ENCODE measurements at regions not wholly inside any gene's neighbourhood (a gene's known extent, or its start where the extent isn't known, plus 50 kb on each side); places are given as distances from the start of the nearest gene placed in this dataset.

GRCh38 chr2:173802518-173802917 is 162.7 kb downstream of the SP3 start:
- peaks cover 0 to 2% (median 0%) of the 10 kb centered on the region in 6 donors for H3K9me3 Mint-ChIP-seq
- H3K4me1 Mint-ChIP-seq: no peaks in the 10 kb centered on the region
- no peak overlapping the region for H3K27ac Mint-ChIP-seq
- no peak for DNase-seq
- peaks cover 0 to 4% (median 2%) of the 10 kb centered on the region in 3 donors for H3K27me3 Mint-ChIP-seq (ENCODE audit: low read depth in 3 of 3)
- no peaks in the 10 kb centered on the region for H3K36me3 Mint-ChIP-seq
- H3K4me3 Mint-ChIP-seq: no peak overlapping the region

- Mint-ChIP-seq H3K4me1 (no peaks in the 10 kb centered on the region), H3K9me3 (peaks cover 0 to 2% (median 0%) of the 10 kb centered on the region in 6 donors), H3K27me3 (ENCODE audit: low read depth in 3 of 3) (peaks cover 2 to 4% (median 2%) of the 10 kb centered on the region in 3 donors), H3K27ac (no peak overlapping the region), H3K4me3 (no peak overlapping the region), H3K36me3 (no peaks in the 10 kb centered on the region)
- DNase-seq: no peak
Observed at GRCh38 chr2:173803449-173803848, 161.7 kb downstream of the SP3 start.

- no peak overlapping the region for H3K4me3 Mint-ChIP-seq
- H3K27me3 Mint-ChIP-seq (ENCODE audit: low read depth in 3 of 3): peaks cover 2 to 8% (median 5%) of the 10 kb centered on the region in 3 donors
- DNase-seq: no peak
- no peak overlapping the region for H3K27ac Mint-ChIP-seq
- H3K36me3 Mint-ChIP-seq: no peaks in the 10 kb centered on the region
- no peaks in the 10 kb centered on the region for H3K4me1 Mint-ChIP-seq
- H3K9me3 Mint-ChIP-seq: peaks cover 0 to 2% (median 0%) of the 10 kb centered on the region in 6 donors
Observed at GRCh38 chr2:173806761-173807160, 158.4 kb downstream of the SP3 start.

GRCh38 chr2:173808718-173809117 is 156.5 kb downstream of the SP3 start:
- H3K27me3 Mint-ChIP-seq (ENCODE audit: low read depth in 3 of 3): peaks cover 0 to 8% (median 8%) of the 10 kb centered on the region in 3 donors
- peaks cover 0 to 2% (median 0%) of the 10 kb centered on the region in 6 donors for H3K9me3 Mint-ChIP-seq
- H3K4me3 Mint-ChIP-seq: no peak overlapping the region
- no peaks in the 10 kb centered on the region for H3K4me1 Mint-ChIP-seq
- DNase-seq: no peak
- no peak overlapping the region for H3K27ac Mint-ChIP-seq
- H3K36me3 Mint-ChIP-seq: no peaks in the 10 kb centered on the region

- Mint-ChIP-seq H3K4me1 (no peaks in the 10 kb centered on the region), H3K27me3 (ENCODE audit: low read depth in 3 of 3) (peaks cover 6 to 10% (median 6%) of the 10 kb centered on the region in 3 donors), H3K4me3 (no peak overlapping the region), H3K36me3 (no peaks in the 10 kb centered on the region), H3K9me3 (no peaks in the 10 kb centered on the region), H3K27ac (no peak overlapping the region)
- DNase-seq: no peak
Observed at GRCh38 chr2:173812321-173812720, 152.9 kb downstream of the SP3 start.

- H3K4me3 Mint-ChIP-seq: no peak overlapping the region
- no peak overlapping the region for H3K27ac Mint-ChIP-seq
- no peaks in the 10 kb centered on the region for H3K4me1 Mint-ChIP-seq
Observed at GRCh38 chr2:173814306-173814705, 150.9 kb downstream of the SP3 start.

GRCh38 chr2:173815772-173816171 is 149.4 kb downstream of the SP3 start:
- H3K4me3 Mint-ChIP-seq: no peak overlapping the region
- no peaks in the 10 kb centered on the region for H3K36me3 Mint-ChIP-seq
- DNase-seq: no peak
- no peaks in the 10 kb centered on the region for H3K9me3 Mint-ChIP-seq
- H3K4me1 Mint-ChIP-seq: no peaks in the 10 kb centered on the region
- H3K27ac Mint-ChIP-seq: no peak overlapping the region
- peaks cover 2 to 7% (median 6%) of the 10 kb centered on the region in 3 donors for H3K27me3 Mint-ChIP-seq (ENCODE audit: low read depth in 3 of 3)

More at GRCh38 chr2:173814306-173814705, 150.9 kb downstream of the SP3 start:
- no peak for DNase-seq
- H3K9me3 Mint-ChIP-seq: no peaks in the 10 kb centered on the region
- no peaks in the 10 kb centered on the region for H3K36me3 Mint-ChIP-seq
- peaks cover 4 to 7% (median 6%) of the 10 kb centered on the region in 3 donors for H3K27me3 Mint-ChIP-seq (ENCODE audit: low read depth in 3 of 3)

GRCh38 chr2:173817582-173817981 is 147.6 kb downstream of the SP3 start:
- H3K4me3 Mint-ChIP-seq: no peak overlapping the region
- H3K9me3 Mint-ChIP-seq: peaks cover 0 to 3% (median 0%) of the 10 kb centered on the region in 6 donors
- peaks cover 0 to 11% (median 10%) of the 10 kb centered on the region in 3 donors for H3K27me3 Mint-ChIP-seq (ENCODE audit: low read depth in 3 of 3)
- no peaks in the 10 kb centered on the region for H3K4me1 Mint-ChIP-seq
- H3K27ac Mint-ChIP-seq: no peak overlapping the region
- H3K36me3 Mint-ChIP-seq: no peaks in the 10 kb centered on the region
- DNase-seq: no peak

- Mint-ChIP-seq H3K4me1 (no peaks in the 10 kb centered on the region), H3K36me3 (no peaks in the 10 kb centered on the region), H3K27me3 (ENCODE audit: low read depth in 3 of 3) (peaks cover 0 to 11% (median 6%) of the 10 kb centered on the region in 3 donors), H3K4me3 (no peak overlapping the region), H3K27ac (no peak overlapping the region), H3K9me3 (peaks cover 0 to 5% (median 0%) of the 10 kb centered on the region in 6 donors)
- DNase-seq: no peak
Observed at GRCh38 chr2:173818285-173818684, 146.9 kb downstream of the SP3 start.

GRCh38 chr2:173819852-173820251 is 145.3 kb downstream of the SP3 start:
- no peak overlapping the region for H3K4me3 Mint-ChIP-seq
- peaks cover 0 to 5% (median 0%) of the 10 kb centered on the region in 6 donors for H3K9me3 Mint-ChIP-seq
- no peaks in the 10 kb centered on the region for H3K4me1 Mint-ChIP-seq
- H3K27ac Mint-ChIP-seq: no peak overlapping the region
- no peaks in the 10 kb centered on the region for H3K36me3 Mint-ChIP-seq
- peaks cover 0 to 9% (median 8%) of the 10 kb centered on the region in 3 donors for H3K27me3 Mint-ChIP-seq (ENCODE audit: low read depth in 3 of 3)
- DNase-seq: no peak

GRCh38 chr2:173821451-173821850 is 143.7 kb downstream of the SP3 start:
- H3K27me3 Mint-ChIP-seq (ENCODE audit: low read depth in 3 of 3): peaks cover 2 to 6% (median 5%) of the 10 kb centered on the region in 3 donors
- no peak for DNase-seq
- no peak overlapping the region for H3K27ac Mint-ChIP-seq
- no peak overlapping the region for H3K4me3 Mint-ChIP-seq
- no peaks in the 10 kb centered on the region for H3K4me1 Mint-ChIP-seq
- H3K9me3 Mint-ChIP-seq: peaks cover 0 to 5% (median 0%) of the 10 kb centered on the region in 6 donors
- no peaks in the 10 kb centered on the region for H3K36me3 Mint-ChIP-seq

GRCh38 chr2:173822889-173823542 is 142.2 kb downstream of the SP3 start:
- H3K27me3 Mint-ChIP-seq (ENCODE audit: low read depth in 3 of 3): peaks cover 2 to 6% (median 5%) of the 10 kb centered on the region in 3 donors
- DNase-seq: no peak
- H3K4me1 Mint-ChIP-seq: no peaks in the 10 kb centered on the region
- H3K4me3 Mint-ChIP-seq: no peak overlapping the region
- no peaks in the 10 kb centered on the region for H3K36me3 Mint-ChIP-seq
- peaks cover 0 to 5% (median 0%) of the 10 kb centered on the region in 6 donors for H3K9me3 Mint-ChIP-seq
- no peak overlapping the region for H3K27ac Mint-ChIP-seq

GRCh38 chr2:173823543-173823939 is 141.6 kb downstream of the SP3 start:
- H3K27me3 Mint-ChIP-seq (ENCODE audit: low read depth in 3 of 3): peaks cover 2 to 6% (median 5%) of the 10 kb centered on the region in 3 donors

GRCh38 chr2:173828189-173829142 is 136.7 kb downstream of the SP3 start:
- Mint-ChIP-seq H3K4me1 (no peaks in the 10 kb centered on the region), H3K9me3 (no peaks in the 10 kb centered on the region), H3K36me3 (no peaks in the 10 kb centered on the region), H3K27ac (no peak overlapping the region), H3K27me3 (ENCODE audit: low read depth in 3 of 3) (peaks cover 2 to 7% (median 2%) of the 10 kb centered on the region in 3 donors), H3K4me3 (no peak overlapping the region)
- no peak for DNase-seq

More at GRCh38 chr2:173823543-173823939, 141.6 kb downstream of the SP3 start:
- DNase-seq: no peak
- Mint-ChIP-seq H3K27ac (no peak overlapping the region), H3K4me1 (no peaks in the 10 kb centered on the region), H3K9me3 (peaks cover 0 to 5% (median 0%) of the 10 kb centered on the region in 6 donors), H3K36me3 (no peaks in the 10 kb centered on the region), H3K4me3 (no peak overlapping the region)

Measured in immature natural killer cell (primary cell).